HEK293T (cell line): ENCODE measurements at regions not wholly inside any gene's neighbourhood (a gene's known extent, or its start where the extent isn't known, plus 50 kb on each side); places are given as distances from the start of the nearest gene placed in this dataset.

ENCODE experiments used
- BHLHE40 ChIP-seq: fragments of 450-650 bp; IDR thresholded peaks from 2 replicates; pipeline ENCODE4 v1.6.1; 2016; ENCODE audit warnings: mild to moderate bottlenecking, moderate library complexity, borderline replicate concordance
- FOXA1 ChIP-seq: fragments of 450-650 bp; IDR thresholded peaks from 2 replicates; pipeline ENCODE4 v1.6.1; 2016; ENCODE audit warnings: mild to moderate bottlenecking
- FOXK2 ChIP-seq: fragments of 450-650 bp; IDR thresholded peaks from 2 replicates; pipeline ENCODE4 v1.6.1; 2016; ENCODE audit warnings: mild to moderate bottlenecking

GRCh38 chr10:101290881-101291280 lies 61.6 kb upstream of the LBX1 start:
- TF ChIP-seq FOXA1 (no peak), FOXK2 (no peak), BHLHE40 (no peak)
